OCI-LY7 (cell line): ENCODE measurements at regions not wholly inside any gene's neighbourhood (a gene's known extent, or its start where the extent isn't known, plus 50 kb on each side); places are given as distances from the start of the nearest gene placed in this dataset.

Experiments used
- BruUV-seq: library from RNA; stranded (reverse); fragments of 400-500 nt; replicated peaks from 2 replicates; lab custom pipeline; 2021; lab: Mats Ljungman, UMichigan
- CTCF ChIA-PET: fragments of 300-600 bp; sonication (Branson Sonifier 250); formaldehyde crosslinking; loops from one replicate; lab custom pipeline; 2022; ENCODE audit warnings: antibody characterized with exemption; ENCODE audit not compliant: unreplicated experiment; lab: Charles Lee
- POLR2A ChIA-PET: fragments of 300-600 bp; sonication (Branson Sonifier 250); formaldehyde crosslinking; loops from one replicate; lab custom pipeline; 2022; ENCODE audit warnings: antibody characterized with exemption; lab: Charles Lee
- DNase-seq: peaks from one replicate; pipeline ENCODE4 v3.0.0-alpha.2; 2015; ENCODE audit warnings: low spot score
- H2AFZ ChIP-seq: fragments of 200-600 bp; sonication (generic), shearing (Covaris generic); 2 replicates; pipeline ENCODE4 v1.6.1; 2014; ENCODE audit warnings: mild to moderate bottlenecking, antibody characterized with exemption, low read length, moderate library complexity
- H3K27ac ChIP-seq: fragments of 200-600 bp; sonication (generic); 2 replicates; pipeline ENCODE4 v1.5.1; 2014; ENCODE audit warnings: mixed run types, low read depth, mild to moderate bottlenecking, moderate library complexity, low read length, inconsistent platforms; ENCODE audit not compliant: poor library complexity, severe bottlenecking
- H3K36me3 ChIP-seq: fragments of 200-600 bp; sonication (generic); 2 replicates; pipeline ENCODE4 v1.6.1; 2014; ENCODE audit warnings: mild to moderate bottlenecking, antibody characterized with exemption, low read length, moderate library complexity, mixed read lengths; ENCODE audit not compliant: insufficient read depth
- H3K4me1 ChIP-seq: fragments of 200-600 bp; sonication (generic); 2 replicates; pipeline ENCODE4 v1.5.1; 2014; ENCODE audit warnings: mild to moderate bottlenecking, low read length; ENCODE audit not compliant: insufficient read depth, poor library complexity, severe bottlenecking
- H3K4me2 ChIP-seq: fragments of 200-600 bp; sonication (generic); 2 replicates; pipeline ENCODE4 v1.6.1; 2014; ENCODE audit warnings: mild to moderate bottlenecking, low read length
- H3K4me3 ChIP-seq: fragments of 200-600 bp; sonication (generic); 2 replicates; pipeline ENCODE4 v1.5.1; 2014; ENCODE audit warnings: mild to moderate bottlenecking, low read depth, low read length; ENCODE audit not compliant: poor library complexity, severe bottlenecking
- H3K79me2 ChIP-seq: fragments of 200-600 bp; sonication (generic); 2 replicates; pipeline ENCODE4 v1.6.1; 2016; ENCODE audit warnings: low read depth, mild to moderate bottlenecking, low read length, moderate library complexity, mixed read lengths; ENCODE audit not compliant: insufficient read depth
- H3K9me2 ChIP-seq: fragments of 200-600 bp; sonication (generic); 2 replicates; pipeline ENCODE4 v1.6.1; 2016; ENCODE audit warnings: mild to moderate bottlenecking, low read length, mixed read lengths; ENCODE audit not compliant: insufficient read depth
- H3K9me3 ChIP-seq: fragments of 200-600 bp; sonication (generic); 2 replicates; pipeline ENCODE4 v1.6.1; 2014; ENCODE audit warnings: mild to moderate bottlenecking, mixed run types, low read length, mixed read lengths
- H4K20me1 ChIP-seq: fragments of 200-600 bp; sonication (generic); 2 replicates; pipeline ENCODE4 v1.6.1; 2014; ENCODE audit warnings: mild to moderate bottlenecking, antibody characterized with exemption, low read length, moderate library complexity, mixed read lengths; ENCODE audit not compliant: insufficient read depth
- CTCF ChIP-seq: fragments of 200-600 bp; sonication (generic); conservative IDR thresholded peaks from 2 replicates; pipeline ENCODE4 v1.5.1; 2014; ENCODE audit warnings: mild to moderate bottlenecking, antibody characterized with exemption, low read length, moderate library complexity, mixed read lengths
- EZH2phosphoT487 ChIP-seq: fragments of 200-600 bp; sonication (generic); IDR thresholded peaks from 2 replicates; pipeline ENCODE4 v1.6.1; 2018; ENCODE audit warnings: low read depth, borderline replicate concordance, mild to moderate bottlenecking, mixed run types, antibody characterized with exemption, low read length, moderate library complexity, mixed read lengths
- intact Hi-C: fragments of 100-400 bp; cut with micrococcal nuclease; formaldehyde crosslinking; loops from one replicate; pipeline ENCODE4 v1.10.0; 2022; ENCODE audit not compliant: unreplicated experiment

- ChIA-PET CTCF (no interaction called here), POLR2A (interaction anchor here (0.6 to 1.0 kb wide), 2 partner anchors 9 to 280 kb away, joined by 3 to 5 read pairs; no protein-coding TSS in a partner anchor)
Observed at GRCh38 chr13:50692396-50692915, 151.0 kb downstream of the DLEU7 start.

GRCh38 chr13:50693727-50694126 is 149.8 kb downstream of the DLEU7 start:
- Histone ChIP-seq H3K36me3 (no peaks in the 10 kb centered on the region; the same call in 1 of the 2 replicates), H3K9me2 (no peaks in the 10 kb centered on the region), H3K9me3 (peaks cover 15% of the 10 kb centered on the region; the same call in 1 of the 2 replicates), H3K27ac (no peak overlapping the region), H3K79me2 (no peaks in the 10 kb centered on the region), H2AFZ (no peak overlapping the region), H4K20me1 (no peaks in the 10 kb centered on the region), H3K4me3 (no peak overlapping the region), H3K4me2 (no peak overlapping the region), H3K4me1 (no peaks in the 10 kb centered on the region)
- TF ChIP-seq EZH2phosphoT487 (no peak), CTCF (no peak)
- BruUV-seq, result no TSS peak
- POLR2A ChIA-PET, result interaction anchor here (0.6 to 1.0 kb wide), 4 partner anchors 8 to 483 kb away, joined by 3 read pairs; no protein-coding TSS in a partner anchor
- DNase-seq, result no peak
- CTCF ChIA-PET, result no interaction called here
- intact Hi-C loops, result no loop called here

More at GRCh38 chr13:50692396-50692915, 151.0 kb downstream of the DLEU7 start:
- Histone ChIP-seq H3K9me3 (peaks cover 13% of the 10 kb centered on the region; the same call in 1 of the 2 replicates), H3K4me1 (no peaks in the 10 kb centered on the region), H3K36me3 (no peaks in the 10 kb centered on the region; the same call in 1 of the 2 replicates), H3K79me2 (no peaks in the 10 kb centered on the region), H4K20me1 (no peaks in the 10 kb centered on the region), H3K4me2 (no peak overlapping the region), H2AFZ (no peak overlapping the region), H3K4me3 (no peak overlapping the region), H3K27ac (no peak overlapping the region), H3K9me2 (no peaks in the 10 kb centered on the region)
- DNase-seq, result no peak
- TF ChIP-seq CTCF (no peak), EZH2phosphoT487 (no peak)
- BruUV-seq, result no TSS peak
- intact Hi-C loops, result no loop called here
